Uterus (tissue), 2 donors: ENCODE measurements at regions not wholly inside any gene's neighbourhood (a gene's known extent, or its start where the extent isn't known, plus 50 kb on each side); places are given as distances from the start of the nearest gene placed in this dataset.

Experiments used
- POLR2A ChIP-seq, 2 donors: fragments of 450-650 bp; IDR thresholded peaks; one replicate each; pipeline ENCODE4 v1.6.1; 2016; ENCODE audit warnings: antibody characterized with exemption in 2 of 2, mild to moderate bottlenecking in 1 of 2, moderate library complexity in 1 of 2
- TF ChIP-seq, protein P1 (sequence below), 4 experiments: fragments of 200-600 bp in 2 of 4; fragments of 450-650 bp in 2 of 4; sonication (generic) in 2 of 4; IDR thresholded peaks; one replicate each; pipeline ENCODE4 v1.5.1; 2016 to 2019; ENCODE audit warnings: antibody characterized with exemption in 4 of 4, mild to moderate bottlenecking in 2 of 4, moderate library complexity in 1 of 4

DNA sequence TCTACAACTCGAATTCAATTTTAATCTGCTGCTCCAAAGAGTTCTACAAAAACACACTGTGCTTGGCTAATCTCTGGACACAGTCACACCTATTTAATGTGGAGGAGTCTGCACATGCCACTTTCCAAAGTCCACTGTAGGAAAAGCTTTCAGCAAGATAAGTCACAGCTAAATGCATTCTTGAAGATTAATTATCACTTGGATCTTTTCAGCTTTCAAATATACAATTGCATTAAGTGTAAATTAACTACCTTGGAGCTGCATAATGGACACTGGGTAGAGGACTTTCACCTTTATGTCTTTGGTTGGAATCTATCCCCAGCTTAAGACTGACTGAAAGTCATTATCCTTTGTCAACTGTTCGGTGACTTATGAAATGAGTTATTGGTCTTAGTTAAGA lies 565.1 kb downstream of the PIK3C3 start:
- TF ChIP-seq, protein P1, sequence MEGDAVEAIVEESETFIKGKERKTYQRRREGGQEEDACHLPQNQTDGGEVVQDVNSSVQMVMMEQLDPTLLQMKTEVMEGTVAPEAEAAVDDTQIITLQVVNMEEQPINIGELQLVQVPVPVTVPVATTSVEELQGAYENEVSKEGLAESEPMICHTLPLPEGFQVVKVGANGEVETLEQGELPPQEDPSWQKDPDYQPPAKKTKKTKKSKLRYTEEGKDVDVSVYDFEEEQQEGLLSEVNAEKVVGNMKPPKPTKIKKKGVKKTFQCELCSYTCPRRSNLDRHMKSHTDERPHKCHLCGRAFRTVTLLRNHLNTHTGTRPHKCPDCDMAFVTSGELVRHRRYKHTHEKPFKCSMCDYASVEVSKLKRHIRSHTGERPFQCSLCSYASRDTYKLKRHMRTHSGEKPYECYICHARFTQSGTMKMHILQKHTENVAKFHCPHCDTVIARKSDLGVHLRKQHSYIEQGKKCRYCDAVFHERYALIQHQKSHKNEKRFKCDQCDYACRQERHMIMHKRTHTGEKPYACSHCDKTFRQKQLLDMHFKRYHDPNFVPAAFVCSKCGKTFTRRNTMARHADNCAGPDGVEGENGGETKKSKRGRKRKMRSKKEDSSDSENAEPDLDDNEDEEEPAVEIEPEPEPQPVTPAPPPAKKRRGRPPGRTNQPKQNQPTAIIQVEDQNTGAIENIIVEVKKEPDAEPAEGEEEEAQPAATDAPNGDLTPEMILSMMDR (IDR thresholded peaks at IDR 0.05): no peak
- TF ChIP-seq POLR2A (IDR thresholded peaks at IDR 0.05): no peak
